ENCODE measurements at regions not wholly inside any gene's neighbourhood (a gene's known extent, or its start where the extent isn't known, plus 50 kb on each side); places are given as distances from the start of the nearest gene placed in this dataset.
"Not testable (repeated sequence)": the region's sequence is repeated elsewhere in the genome, so short reads cannot be mapped to it uniquely, and the experiment has no call there.

- DNase-seq (ENCODE audit: low spot score): no peak
Measured at GRCh38 chr1:185433667-185434066, 116.6 kb upstream of the IVNS1ABP start.

GRCh38 chr1:185432948-185433347, 115.9 kb upstream of the IVNS1ABP start:
- DNase-seq (ENCODE audit: low spot score): no peak

GRCh38 chr1:185431612-185432011, 114.6 kb upstream of the IVNS1ABP start:
- no peak for DNase-seq (ENCODE audit: low spot score)

- not testable (repeated sequence) for DNase-seq (ENCODE audit: low spot score)
Measured at GRCh38 chr1:185429668-185430067, 112.6 kb upstream of the IVNS1ABP start.

- DNase-seq (ENCODE audit: low spot score): no peak
Measured at GRCh38 chr1:185427776-185428175, 110.7 kb upstream of the IVNS1ABP start.

- DNase-seq (ENCODE audit: low spot score): no peak
Measured at GRCh38 chr1:185427264-185427663, 110.2 kb upstream of the IVNS1ABP start.

GRCh38 chr1:185426848-185427247, 109.8 kb upstream of the IVNS1ABP start:
- DNase-seq (ENCODE audit: low spot score): no peak

- no peak for DNase-seq (ENCODE audit: low spot score)
Measured at GRCh38 chr1:185425163-185425562, 108.1 kb upstream of the IVNS1ABP start.

GRCh38 chr1:185421485-185422107, 104.6 kb upstream of the IVNS1ABP start:
- no peak for DNase-seq (ENCODE audit: low spot score)

GRCh38 chr1:185420588-185421081, 103.6 kb upstream of the IVNS1ABP start:
- DNase-seq (ENCODE audit: low spot score): no peak

- no peak for DNase-seq (ENCODE audit: low spot score)
Measured at GRCh38 chr1:185419718-185420117, 102.7 kb upstream of the IVNS1ABP start.

- no peak for DNase-seq (ENCODE audit: low spot score)
Measured at GRCh38 chr1:185418472-185418871, 101.4 kb upstream of the IVNS1ABP start.

GRCh38 chr1:185412385-185413087, 95.5 kb upstream of the IVNS1ABP start:
- peak; percentile 32 for DNase-seq (ENCODE audit: low spot score)

- DNase-seq (ENCODE audit: low spot score): no peak
Measured at GRCh38 chr1:185409763-185410528, 92.9 kb upstream of the IVNS1ABP start.

- DNase-seq (ENCODE audit: low spot score): no peak
Measured at GRCh38 chr1:185409345-185409744, 92.3 kb upstream of the IVNS1ABP start.

- DNase-seq (ENCODE audit: low spot score): no peak
Measured at GRCh38 chr1:185408700-185409270, 91.7 kb upstream of the IVNS1ABP start.

GRCh38 chr1:185406691-185407009, 89.6 kb upstream of the IVNS1ABP start:
- no peak for DNase-seq (ENCODE audit: low spot score)

GRCh38 chr1:185406006-185406690, 89.1 kb upstream of the IVNS1ABP start:
- DNase-seq (ENCODE audit: low spot score): no peak

GRCh38 chr1:185404907-185405568, 88.0 kb upstream of the IVNS1ABP start:
- peak; percentile 7 for DNase-seq (ENCODE audit: low spot score)

- peak; percentile 34 for DNase-seq (ENCODE audit: low spot score)
Measured at GRCh38 chr1:185404291-185404690, 87.2 kb upstream of the IVNS1ABP start.

GRCh38 chr1:185402930-185403329, 85.9 kb upstream of the IVNS1ABP start:
- DNase-seq (ENCODE audit: low spot score): no peak

GRCh38 chr1:185401019-185401418, 84.0 kb upstream of the IVNS1ABP start:
- no peak for DNase-seq (ENCODE audit: low spot score)
